Stomach smooth muscle (tissue), 2 donors: ENCODE measurements at regions not wholly inside any gene's neighbourhood (a gene's known extent, or its start where the extent isn't known, plus 50 kb on each side); places are given as distances from the start of the nearest gene placed in this dataset.

Experiments
- H3K27ac ChIP-seq: one replicate; pipeline ENCODE4 v1.7.0; 2013; ENCODE audit warnings: mild to moderate bottlenecking, low read length, inconsistent platforms
- H3K27me3 ChIP-seq, 2 donors: one replicate each; pipeline ENCODE4 v1.7.0; 2013; ENCODE audit warnings: low read length in 2 of 2; ENCODE audit not compliant: insufficient read depth in 2 of 2, control insufficient read depth in 1 of 2
- H3K36me3 ChIP-seq, 2 donors: one replicate each; pipeline ENCODE4 v1.7.0; 2013; ENCODE audit warnings: low read length in 2 of 2; ENCODE audit not compliant: control insufficient read depth in 2 of 2, insufficient read depth in 2 of 2
- H3K4me1 ChIP-seq: one replicate; pipeline ENCODE4 v1.7.0; 2013; ENCODE audit warnings: low read length; ENCODE audit not compliant: control insufficient read depth, insufficient read depth
- H3K4me3 ChIP-seq, 2 donors: one replicate each; pipeline ENCODE4 v1.7.0; 2013; ENCODE audit warnings: low read length in 2 of 2
- H3K9ac ChIP-seq, 2 donors: one replicate each; pipeline ENCODE4 v1.7.0; 2013; ENCODE audit warnings: low read length in 2 of 2, mild to moderate bottlenecking in 1 of 2
- H3K9me3 ChIP-seq, 2 donors: one replicate each; pipeline ENCODE4 v1.7.0; 2013; ENCODE audit warnings: low read length in 2 of 2; ENCODE audit not compliant: control insufficient read depth in 2 of 2
- donor health status: healthy.
- donor health status: Pancreatic carcinoma.

DNA sequence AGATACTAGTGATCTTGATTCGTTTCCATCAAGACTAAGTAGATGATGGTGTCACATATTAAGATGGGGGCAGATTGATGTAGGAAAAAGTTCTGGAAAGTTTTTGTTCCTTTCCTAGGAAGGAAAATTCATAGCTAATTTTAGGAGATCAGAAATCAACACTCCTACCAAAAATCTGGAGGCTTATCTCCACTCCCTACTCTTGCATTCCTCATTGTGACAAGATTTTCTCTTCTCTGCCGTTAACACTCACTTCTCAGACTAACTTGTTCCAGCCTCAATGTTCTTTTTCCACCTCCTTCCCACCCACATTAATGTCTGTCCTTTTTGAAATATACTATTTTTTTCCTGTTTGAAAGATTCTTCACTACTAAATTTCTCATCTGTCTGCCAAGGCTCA, 851.9 kb upstream of the GHITM start:
- Histone ChIP-seq H3K4me3 (no peak overlapping the region), H3K9me3 (no peaks in the 10 kb centered on the region), H3K27ac (no peak overlapping the region), H3K36me3 (no peaks in the 10 kb centered on the region), H3K9ac (no peak overlapping the region), H3K27me3 (no peaks in the 10 kb centered on the region), H3K4me1 (no peaks in the 10 kb centered on the region)

DNA sequence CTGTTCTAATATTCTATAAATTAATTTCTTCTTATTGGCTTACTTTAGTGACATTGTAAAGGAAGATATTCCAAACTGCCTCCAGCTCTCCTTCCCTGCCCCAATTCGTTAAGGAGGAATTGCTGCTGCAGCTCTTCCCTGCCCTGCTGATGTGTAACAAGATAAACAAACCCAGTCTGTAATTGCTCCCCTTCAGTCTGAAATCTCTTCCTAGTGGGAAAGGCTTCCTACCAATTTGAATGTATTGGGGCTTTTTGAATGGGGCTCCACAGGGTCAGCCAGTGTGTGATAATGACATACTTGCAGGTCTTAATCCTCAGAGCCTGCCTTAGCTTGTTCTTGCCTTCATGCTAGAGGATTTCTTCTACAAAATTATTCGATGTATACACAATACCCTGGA, 849.9 kb upstream of the GHITM start:
- Histone ChIP-seq H3K4me1 (no peaks in the 10 kb centered on the region), H3K27me3 (no peaks in the 10 kb centered on the region), H3K4me3 (no peak overlapping the region), H3K36me3 (no peaks in the 10 kb centered on the region), H3K27ac (no peak overlapping the region), H3K9ac (no peak overlapping the region), H3K9me3 (no peaks in the 10 kb centered on the region)

GRCh38 chr10:83289948-83290347, 849.4 kb upstream of the GHITM start:
- Histone ChIP-seq H3K4me3 (no peak overlapping the region), H3K36me3 (no peaks in the 10 kb centered on the region), H3K27ac (no peak overlapping the region), H3K9ac (no peak overlapping the region), H3K9me3 (no peaks in the 10 kb centered on the region), H3K27me3 (no peaks in the 10 kb centered on the region), H3K4me1 (no peaks in the 10 kb centered on the region)

GRCh38 chr10:83301732-83302131, 837.6 kb upstream of the GHITM start:
- no peaks in the 10 kb centered on the region for H3K9me3 ChIP-seq

GRCh38 chr10:83302623-83303022, 836.7 kb upstream of the GHITM start:
- no peak overlapping the region for H3K9ac ChIP-seq
- H3K4me1 ChIP-seq, result no peaks in the 10 kb centered on the region
- no peaks in the 10 kb centered on the region for H3K36me3 ChIP-seq
- no peak overlapping the region for H3K4me3 ChIP-seq
- no peak overlapping the region for H3K27ac ChIP-seq
- no peaks in the 10 kb centered on the region for H3K27me3 ChIP-seq
- H3K9me3 ChIP-seq, result no peaks in the 10 kb centered on the region

More at GRCh38 chr10:83301732-83302131, 837.6 kb upstream of the GHITM start:
- no peaks in the 10 kb centered on the region for H3K27me3 ChIP-seq
- H3K9ac ChIP-seq, result no peak overlapping the region
- H3K27ac ChIP-seq, result no peak overlapping the region
- H3K4me1 ChIP-seq, result no peaks in the 10 kb centered on the region
- H3K4me3 ChIP-seq, result no peak overlapping the region
- H3K36me3 ChIP-seq, result no peaks in the 10 kb centered on the region

GRCh38 chr10:83310688-83311087, 828.6 kb upstream of the GHITM start:
- no peak overlapping the region for H3K27ac ChIP-seq
- no peaks in the 10 kb centered on the region for H3K36me3 ChIP-seq
- no peaks in the 10 kb centered on the region for H3K27me3 ChIP-seq
- H3K9ac ChIP-seq, result no peak overlapping the region
- H3K4me3 ChIP-seq, result no peak overlapping the region
- H3K9me3 ChIP-seq, result no peaks in the 10 kb centered on the region
- H3K4me1 ChIP-seq, result no peaks in the 10 kb centered on the region

GRCh38 chr10:83312570-83312969, 826.7 kb upstream of the GHITM start:
- no peak overlapping the region for H3K9ac ChIP-seq
- no peaks in the 10 kb centered on the region for H3K9me3 ChIP-seq
- H3K36me3 ChIP-seq, result no peaks in the 10 kb centered on the region
- no peaks in the 10 kb centered on the region for H3K4me1 ChIP-seq
- no peak overlapping the region for H3K4me3 ChIP-seq
- H3K27ac ChIP-seq, result no peak overlapping the region
- H3K27me3 ChIP-seq, result no peaks in the 10 kb centered on the region

GRCh38 chr10:83332690-83333089, 806.6 kb upstream of the GHITM start:
- Histone ChIP-seq H3K27ac (no peak overlapping the region), H3K9me3 (no peaks in the 10 kb centered on the region)

GRCh38 chr10:83333566-83333965, 805.7 kb upstream of the GHITM start:
- no peaks in the 10 kb centered on the region for H3K4me1 ChIP-seq
- H3K4me3 ChIP-seq, result no peak overlapping the region
- no peaks in the 10 kb centered on the region for H3K36me3 ChIP-seq
- no peaks in the 10 kb centered on the region for H3K9me3 ChIP-seq
- no peak overlapping the region for H3K27ac ChIP-seq
- H3K9ac ChIP-seq, result no peak overlapping the region
- no peaks in the 10 kb centered on the region for H3K27me3 ChIP-seq

More at GRCh38 chr10:83332690-83333089, 806.6 kb upstream of the GHITM start:
- Histone ChIP-seq H3K4me1 (no peaks in the 10 kb centered on the region), H3K36me3 (no peaks in the 10 kb centered on the region), H3K9ac (no peak overlapping the region), H3K4me3 (no peak overlapping the region), H3K27me3 (no peaks in the 10 kb centered on the region)

DNA sequence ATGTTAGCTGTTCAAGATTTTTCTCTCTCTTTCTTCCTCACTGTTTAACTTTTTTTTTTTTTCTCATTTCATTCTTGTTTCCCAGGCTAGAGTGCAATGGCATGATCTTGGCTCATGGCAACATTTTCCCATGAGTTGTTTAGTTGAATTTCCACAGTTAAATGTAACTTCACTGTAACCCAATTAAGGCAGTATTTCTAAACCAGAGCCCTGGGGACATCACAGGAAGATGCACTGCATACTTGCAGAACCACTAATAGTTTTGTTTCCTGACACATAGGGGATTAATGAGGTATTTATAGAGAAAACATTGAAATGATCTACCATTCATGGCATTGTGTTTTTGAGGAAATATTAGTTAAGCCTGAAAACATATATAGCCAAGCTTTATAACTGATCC, 795.6 kb upstream of the GHITM start:
- H3K4me1 ChIP-seq, result no peaks in the 10 kb centered on the region
- H3K36me3 ChIP-seq, result no peaks in the 10 kb centered on the region
- no peak overlapping the region for H3K27ac ChIP-seq
- H3K9me3 ChIP-seq, result peaks cover 0 to 3% of the 10 kb centered on the region in 2 donors
- H3K27me3 ChIP-seq, result no peaks in the 10 kb centered on the region
- no peak overlapping the region for H3K4me3 ChIP-seq
- H3K9ac ChIP-seq, result no peak overlapping the region

GRCh38 chr10:83346266-83346910, 792.9 kb upstream of the GHITM start:
- H3K27me3 ChIP-seq, result no peaks in the 10 kb centered on the region
- H3K36me3 ChIP-seq, result no peaks in the 10 kb centered on the region
- H3K27ac ChIP-seq, result no peak overlapping the region
- H3K9ac ChIP-seq, result no peak overlapping the region
- peaks cover 0 to 3% of the 10 kb centered on the region in 2 donors for H3K9me3 ChIP-seq
- no peak overlapping the region for H3K4me3 ChIP-seq
- H3K4me1 ChIP-seq, result no peaks in the 10 kb centered on the region
